Keratinocyte (primary cell): ENCODE measurements at regions not wholly inside any gene's neighbourhood (a gene's known extent, or its start where the extent isn't known, plus 50 kb on each side); places are given as distances from the start of the nearest gene placed in this dataset.

Source experiments
- DNase-seq: peaks from one replicate; pipeline ENCODE4 v3.0.0-alpha.2; 2011; ENCODE audit warnings: low read depth, missing footprints, low spot score
- FAIRE-seq: peaks from 2 replicates; lab custom pipeline; 2011; peaks lifted over from hg19 to GRCh38; lab: Jason Lieb, UNC
- H2AFZ ChIP-seq: 2 replicates; pipeline ENCODE4 v1.6.0; 2012; ENCODE audit warnings: low read length, control low read depth, inconsistent platforms; ENCODE audit not compliant: control insufficient read depth
- H3K27ac ChIP-seq: 2 replicates; pipeline ENCODE4 v1.5.1; 2011; ENCODE audit warnings: low read length; ENCODE audit not compliant: control insufficient read depth, insufficient read depth
- H3K27me3 ChIP-seq: 3 replicates; pipeline ENCODE4 v1.6.0; 2011; ENCODE audit warnings: low read length; ENCODE audit not compliant: control insufficient read depth, insufficient read depth; ENCODE audit errors: extremely low read depth
- H3K36me3 ChIP-seq, 2 experiments: 2 replicates in 1 of 2; 3 replicates in 1 of 2; pipeline ENCODE4 v1.5.1; 2011; ENCODE audit warnings: low read length in 2 of 2, mild to moderate bottlenecking in 1 of 2; ENCODE audit not compliant: control insufficient read depth in 2 of 2, insufficient read depth in 2 of 2; ENCODE audit errors: extremely low read depth in 1 of 2
- H3K4me1 ChIP-seq: 3 replicates; pipeline ENCODE4 v1.5.1; 2011; ENCODE audit warnings: low read length; ENCODE audit not compliant: control insufficient read depth, insufficient read depth; ENCODE audit errors: extremely low read depth
- H3K4me2 ChIP-seq: 3 replicates; pipeline ENCODE4 v1.6.0; 2011; ENCODE audit warnings: low read depth, low read length; ENCODE audit not compliant: control insufficient read depth, insufficient read depth; ENCODE audit errors: extremely low read depth
- H3K4me3 ChIP-seq, 3 experiments: fragments of 200-600 bp in 1 of 3; sonication (generic) in 1 of 3; 2 replicates in 2 of 3; 3 replicates in 1 of 3; pipeline ENCODE4 v1.5.1; 2011 to 2016; ENCODE audit warnings: low read length in 3 of 3, mild to moderate bottlenecking in 3 of 3, control low read depth in 2 of 3, inconsistent platforms in 1 of 3, low read depth in 1 of 3, mixed read lengths in 1 of 3, mixed run types in 1 of 3, moderate library complexity in 1 of 3; ENCODE audit not compliant: control insufficient read depth in 2 of 3, insufficient read depth in 2 of 3; ENCODE audit errors: extremely low read depth in 1 of 3
- H3K79me2 ChIP-seq: 2 replicates; pipeline ENCODE4 v1.6.0; 2012; ENCODE audit warnings: low read length; ENCODE audit not compliant: control insufficient read depth, insufficient read depth
- H3K9ac ChIP-seq: 3 replicates; pipeline ENCODE4 v1.6.0; 2011; ENCODE audit warnings: low read length; ENCODE audit not compliant: control insufficient read depth, insufficient read depth; ENCODE audit errors: extremely low read depth
- H3K9me1 ChIP-seq: 3 replicates; pipeline ENCODE4 v1.6.0; 2011; ENCODE audit warnings: low read length; ENCODE audit not compliant: control insufficient read depth, insufficient read depth; ENCODE audit errors: extremely low read depth
- H3K9me3 ChIP-seq: 2 replicates; pipeline ENCODE4 v1.5.1; 2012; ENCODE audit warnings: low read depth, low read length; ENCODE audit not compliant: control insufficient read depth
- H4K20me1 ChIP-seq: 3 replicates; pipeline ENCODE4 v1.6.0; 2011; ENCODE audit warnings: low read length; ENCODE audit not compliant: control insufficient read depth, insufficient read depth; ENCODE audit errors: extremely low read depth
- EZH2 ChIP-seq: IDR thresholded peaks from one replicate; pipeline ENCODE4 v1.6.1; 2012; ENCODE audit warnings: inconsistent platforms, mild to moderate bottlenecking, low read length, moderate library complexity
- dilution Hi-C: fragments of 300-500 bp; cut with MboI; formaldehyde crosslinking; loops from one replicate; pipeline ENCODE4 v1.7.0; 2020; ENCODE audit warnings: low sequenced_read_pairs; ENCODE audit not compliant: extremely low pct_ligation_motif_present
- TF ChIP-seq, protein P1 (sequence below), 3 experiments: IDR thresholded peaks in 1 of 3; conservative IDR thresholded peaks in 1 of 3; optimal IDR thresholded peaks in 1 of 3; 2 replicates in 2 of 3; 3 replicates in 1 of 3; pipeline versions ENCODE3 to v1.5.1; 2011; ENCODE audit warnings: low read length in 3 of 3, mild to moderate bottlenecking in 3 of 3, moderate library complexity in 2 of 3, control low read depth in 1 of 3, inconsistent platforms in 1 of 3; ENCODE audit not compliant: insufficient read depth in 2 of 3; ENCODE audit errors: extremely low read depth in 1 of 3

GRCh38 chrX:69307029-69307428, 141.8 kb upstream of the PJA1 start:
- no peak overlapping the region for H3K9ac ChIP-seq
- no peaks in the 10 kb centered on the region for H3K79me2 ChIP-seq
- TF ChIP-seq, protein P1, sequence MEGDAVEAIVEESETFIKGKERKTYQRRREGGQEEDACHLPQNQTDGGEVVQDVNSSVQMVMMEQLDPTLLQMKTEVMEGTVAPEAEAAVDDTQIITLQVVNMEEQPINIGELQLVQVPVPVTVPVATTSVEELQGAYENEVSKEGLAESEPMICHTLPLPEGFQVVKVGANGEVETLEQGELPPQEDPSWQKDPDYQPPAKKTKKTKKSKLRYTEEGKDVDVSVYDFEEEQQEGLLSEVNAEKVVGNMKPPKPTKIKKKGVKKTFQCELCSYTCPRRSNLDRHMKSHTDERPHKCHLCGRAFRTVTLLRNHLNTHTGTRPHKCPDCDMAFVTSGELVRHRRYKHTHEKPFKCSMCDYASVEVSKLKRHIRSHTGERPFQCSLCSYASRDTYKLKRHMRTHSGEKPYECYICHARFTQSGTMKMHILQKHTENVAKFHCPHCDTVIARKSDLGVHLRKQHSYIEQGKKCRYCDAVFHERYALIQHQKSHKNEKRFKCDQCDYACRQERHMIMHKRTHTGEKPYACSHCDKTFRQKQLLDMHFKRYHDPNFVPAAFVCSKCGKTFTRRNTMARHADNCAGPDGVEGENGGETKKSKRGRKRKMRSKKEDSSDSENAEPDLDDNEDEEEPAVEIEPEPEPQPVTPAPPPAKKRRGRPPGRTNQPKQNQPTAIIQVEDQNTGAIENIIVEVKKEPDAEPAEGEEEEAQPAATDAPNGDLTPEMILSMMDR (optimal IDR thresholded peaks at IDR 0.05 in 1 of 3, IDR thresholded peaks at IDR 0.05 in 1 of 3, conservative IDR thresholded peaks at IDR 0.05 in 1 of 3; ENCODE audit: extremely low read depth in 1 of 3, insufficient read depth in 2 of 3, low read length in 3 of 3), result no peak
- TF ChIP-seq EZH2, result no peak
- H3K9me1 ChIP-seq, result no peaks in the 10 kb centered on the region
- no peak overlapping the region for H3K4me2 ChIP-seq
- dilution Hi-C loops, result no loop called here
- no peak overlapping the region for H3K27ac ChIP-seq
- H3K27me3 ChIP-seq, result peaks cover 7% of the 10 kb centered on the region
- DNase-seq (no peak), FAIRE-seq (no peak)
- H2AFZ ChIP-seq, result no peak overlapping the region
- no peak overlapping the region for H3K4me3 ChIP-seq
- H3K9me3 ChIP-seq, result no peaks in the 10 kb centered on the region
- H3K36me3 ChIP-seq, result no peaks in the 10 kb centered on the region
- H3K4me1 ChIP-seq, result no peaks in the 10 kb centered on the region
- H4K20me1 ChIP-seq, result peaks cover 5% of the 10 kb centered on the region

DNA sequence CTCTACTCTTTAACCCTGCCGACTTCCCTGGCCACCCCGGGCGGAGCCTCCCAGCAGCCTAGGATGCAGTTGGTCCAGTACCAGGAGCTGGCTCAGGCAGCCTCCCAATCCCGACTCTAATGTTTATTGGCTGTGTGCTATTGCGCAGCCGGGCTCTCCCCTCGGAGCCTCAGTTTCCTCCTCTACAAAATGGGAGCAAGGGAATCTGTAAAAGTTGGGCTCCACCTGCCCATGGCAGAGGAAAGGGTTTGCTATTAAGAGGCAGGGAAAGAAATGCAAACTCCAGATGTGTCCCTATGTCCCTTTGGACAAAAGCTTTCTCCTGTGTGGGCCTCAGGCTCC, 140.8 kb upstream of the PJA1 start:
- Histone ChIP-seq H3K9ac (no peak overlapping the region), H3K4me1 (no peaks in the 10 kb centered on the region), H3K79me2 (no peaks in the 10 kb centered on the region), H3K4me3 (no peak overlapping the region), H4K20me1 (peaks cover 5% of the 10 kb centered on the region), H3K27ac (no peak overlapping the region), H3K9me1 (no peaks in the 10 kb centered on the region), H3K36me3 (no peaks in the 10 kb centered on the region), H2AFZ (no peak overlapping the region), H3K9me3 (no peaks in the 10 kb centered on the region), H3K4me2 (no peak overlapping the region), H3K27me3 (peaks cover 2% of the 10 kb centered on the region)
- dilution Hi-C loops, result no loop called here
- FAIRE-seq, result no peak
- no peak for TF ChIP-seq EZH2
- TF ChIP-seq, protein P1 (optimal IDR thresholded peaks at IDR 0.05 in 1 of 3, IDR thresholded peaks at IDR 0.05 in 1 of 3, conservative IDR thresholded peaks at IDR 0.05 in 1 of 3; ENCODE audit: extremely low read depth in 1 of 3, insufficient read depth in 2 of 3, low read length in 3 of 3), result no peak
- DNase-seq, result no peak
